Endothelial cell of umbilical vein (primary cell): ENCODE measurements at regions not wholly inside any gene's neighbourhood (a gene's known extent, or its start where the extent isn't known, plus 50 kb on each side); places are given as distances from the start of the nearest gene placed in this dataset.

Experiments
- CTCF ChIP-seq, 2 donors: IDR thresholded peaks; 1 replicate in 1 of 2; 2 replicates in 1 of 2; pipeline ENCODE4 v1.5.1; 2011; ENCODE audit warnings: low read length in 2 of 2, mild to moderate bottlenecking in 2 of 2, moderate library complexity in 2 of 2, control low read depth in 1 of 2, inconsistent platforms in 1 of 2, low read depth in 1 of 2; ENCODE audit not compliant: insufficient read depth in 1 of 2; ENCODE audit errors: extremely low read depth in 1 of 2
- EZH2 ChIP-seq: IDR thresholded peaks from 2 replicates; pipeline ENCODE4 v1.6.1; 2012; ENCODE audit warnings: borderline replicate concordance, low read depth, mild to moderate bottlenecking, moderate library complexity, low read length, inconsistent platforms; ENCODE audit not compliant: severe bottlenecking
- FOS ChIP-seq: IDR thresholded peaks from 2 replicates; pipeline ENCODE4 v1.6.1; 2011; ENCODE audit warnings: mild to moderate bottlenecking, low read length, moderate library complexity, borderline replicate concordance; ENCODE audit not compliant: insufficient read depth
- GATA2 ChIP-seq: IDR thresholded peaks from 2 replicates; pipeline ENCODE4 v1.7.0; 2011; ENCODE audit warnings: low read depth, mild to moderate bottlenecking, moderate library complexity, mixed read lengths, low read length; ENCODE audit not compliant: insufficient read length, insufficient read depth
- MAX ChIP-seq: IDR thresholded peaks from 2 replicates; pipeline ENCODE4 v1.6.1; 2011; ENCODE audit not compliant: insufficient read depth, insufficient read length
- MYC ChIP-seq: IDR thresholded peaks from one replicate; pipeline ENCODE4 v1.6.1; 2011; ENCODE audit warnings: mild to moderate bottlenecking, low read depth, low read length
- POLR2A ChIP-seq: IDR thresholded peaks from 2 replicates; pipeline ENCODE4 v1.6.1; 2012; ENCODE audit warnings: low read depth, mild to moderate bottlenecking, control low read depth, low read length
- POLR2AphosphoS5 ChIP-seq: IDR thresholded peaks from 2 replicates; pipeline ENCODE4 v1.6.1; 2012; ENCODE audit warnings: low read depth, mild to moderate bottlenecking, control low read depth, low read length, moderate library complexity; ENCODE audit not compliant: insufficient read depth

- TF ChIP-seq CTCF (IDR thresholded peaks at IDR 0.05; ENCODE audit: extremely low read depth in 1 of 2, insufficient read depth in 1 of 2, low read depth in 1 of 2, low read length in 2 of 2) = no peak
- TF ChIP-seq POLR2AphosphoS5 = no peak
- TF ChIP-seq EZH2 = no peak
- no peak for TF ChIP-seq MAX
- no peak for TF ChIP-seq MYC
- no peak for TF ChIP-seq POLR2A
- TF ChIP-seq GATA2 = no peak
- TF ChIP-seq FOS = no peak
Observed at GRCh38 chr20:20938599-20938998, 167.6 kb downstream of the LINC00237 start.
